ENCODE measurements at regions not wholly inside any gene's neighbourhood (a gene's known extent, or its start where the extent isn't known, plus 50 kb on each side); places are given as distances from the start of the nearest gene placed in this dataset.
"Not testable (repeated sequence)": the region's sequence is repeated elsewhere in the genome, so short reads cannot be mapped to it uniquely, and the experiment has no call there.

DNA sequence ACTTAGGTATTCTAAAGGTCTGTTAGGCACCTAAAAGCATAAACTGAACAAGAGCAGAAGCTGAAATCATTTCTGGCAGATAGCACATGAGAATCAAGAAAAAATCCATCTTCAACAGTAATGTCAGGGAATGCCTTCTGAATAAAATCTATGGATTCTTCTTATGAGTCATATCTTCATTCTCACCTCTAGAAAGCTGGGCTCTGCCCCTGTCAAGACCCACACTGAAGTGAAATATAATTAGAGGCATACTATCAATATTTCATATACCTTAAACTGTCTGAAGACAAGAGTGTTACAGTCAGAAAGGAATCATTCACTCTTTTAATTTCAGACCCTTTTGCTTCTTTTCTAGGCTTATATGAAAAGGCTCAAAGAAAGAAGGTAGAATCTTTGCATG lies 485.8 kb upstream of the PTCHD4 start:
- no peak for DNase-seq

DNA sequence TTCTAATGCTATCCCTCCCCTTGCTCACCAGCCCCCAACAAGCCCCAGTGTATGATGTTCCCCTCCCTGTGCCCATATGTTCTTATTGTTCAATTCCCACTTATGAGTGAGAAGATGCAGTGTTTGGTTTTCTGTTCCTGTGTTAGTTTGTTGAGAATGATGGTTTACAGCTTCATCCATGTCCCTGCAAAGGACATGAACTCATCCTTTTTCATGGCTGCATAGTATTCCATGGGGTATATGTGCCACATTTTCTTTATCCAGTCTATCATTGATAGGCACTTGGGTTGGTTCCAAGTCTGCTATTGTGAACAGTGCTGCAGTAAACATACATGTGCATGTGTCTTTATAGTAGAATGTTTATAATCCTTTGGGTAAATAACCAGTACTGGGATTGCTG lies 480.2 kb upstream of the PTCHD4 start:
- not testable (repeated sequence) for DNase-seq

DNA sequence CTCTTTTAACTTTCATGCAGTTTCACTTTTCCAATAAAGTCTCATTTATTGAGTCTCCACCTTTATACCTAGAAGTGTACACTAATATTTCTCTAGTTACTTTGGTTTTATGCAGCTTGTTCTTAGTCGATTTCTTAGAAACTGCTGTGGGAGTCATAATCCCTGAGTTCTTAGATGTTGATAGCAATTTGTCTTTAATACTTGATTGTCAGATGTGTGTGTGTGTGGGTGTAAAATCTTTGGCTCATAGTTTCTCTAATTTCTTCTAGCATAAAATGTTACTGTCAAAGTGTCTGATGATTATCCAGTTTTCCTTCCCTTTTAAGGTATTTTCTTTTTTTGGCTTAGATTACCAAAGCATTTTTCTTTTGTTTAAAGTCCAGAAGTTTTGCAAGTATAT lies 473.8 kb upstream of the PTCHD4 start:
- no peak for DNase-seq

DNA sequence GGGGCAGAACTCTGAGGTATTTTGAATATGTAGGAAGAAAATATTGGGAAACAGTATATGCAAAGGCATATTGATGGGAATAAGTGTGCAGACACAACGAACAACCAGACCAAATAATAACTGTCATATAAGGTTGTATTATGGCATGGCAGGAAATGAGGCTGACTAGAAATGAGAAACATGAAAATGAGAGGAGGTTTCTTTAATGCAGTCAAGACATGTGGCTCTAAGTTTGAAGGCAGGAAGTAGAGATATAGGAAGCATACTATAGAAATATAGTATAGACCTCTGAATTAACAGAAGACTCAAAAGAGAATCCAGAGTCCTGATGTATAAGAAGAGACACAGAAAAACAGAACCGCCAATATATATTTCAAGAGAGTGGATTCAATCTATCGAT lies 459.7 kb upstream of the PTCHD4 start:
- no peak for DNase-seq

DNA sequence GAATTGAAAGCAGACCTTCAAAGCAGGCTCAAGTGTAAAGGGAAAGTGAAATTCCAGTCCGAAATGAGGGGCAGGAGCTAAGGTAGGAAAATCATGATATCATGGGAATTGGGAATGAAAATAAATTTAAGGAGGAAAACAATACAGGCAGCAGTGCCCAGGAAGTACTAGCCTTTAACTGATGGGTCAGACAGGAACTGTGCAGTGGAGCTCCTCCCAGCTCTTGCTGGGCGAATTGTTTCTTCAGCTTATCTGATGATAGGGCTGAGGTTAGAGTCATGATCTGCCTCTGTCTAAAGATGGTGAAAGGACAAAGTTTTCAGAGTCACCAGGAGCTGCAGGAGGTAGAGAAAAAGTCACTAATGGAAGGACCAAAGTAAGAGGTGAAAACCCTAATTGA lies 457.9 kb upstream of the PTCHD4 start:
- no peak for DNase-seq

DNA sequence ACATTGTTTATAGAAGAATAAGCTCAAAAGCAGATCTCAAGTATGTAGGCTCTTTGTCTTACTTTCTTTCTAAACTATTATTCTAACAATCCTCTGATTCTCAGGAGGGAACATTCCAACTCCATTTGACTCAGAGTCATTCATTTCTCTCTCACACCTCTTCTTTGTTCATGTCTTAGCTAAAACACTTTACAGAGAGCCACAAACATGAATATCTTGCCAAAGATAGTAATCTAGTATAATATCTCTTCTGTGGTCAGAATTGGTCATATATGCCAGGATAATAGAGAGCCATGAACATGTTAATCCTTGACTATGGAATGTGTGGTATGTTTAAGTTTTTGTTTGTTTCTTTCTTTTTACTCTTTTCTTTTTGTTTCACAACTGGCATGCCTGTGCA lies 456.0 kb upstream of the PTCHD4 start:
- peak; percentile 14 for DNase-seq

DNA sequence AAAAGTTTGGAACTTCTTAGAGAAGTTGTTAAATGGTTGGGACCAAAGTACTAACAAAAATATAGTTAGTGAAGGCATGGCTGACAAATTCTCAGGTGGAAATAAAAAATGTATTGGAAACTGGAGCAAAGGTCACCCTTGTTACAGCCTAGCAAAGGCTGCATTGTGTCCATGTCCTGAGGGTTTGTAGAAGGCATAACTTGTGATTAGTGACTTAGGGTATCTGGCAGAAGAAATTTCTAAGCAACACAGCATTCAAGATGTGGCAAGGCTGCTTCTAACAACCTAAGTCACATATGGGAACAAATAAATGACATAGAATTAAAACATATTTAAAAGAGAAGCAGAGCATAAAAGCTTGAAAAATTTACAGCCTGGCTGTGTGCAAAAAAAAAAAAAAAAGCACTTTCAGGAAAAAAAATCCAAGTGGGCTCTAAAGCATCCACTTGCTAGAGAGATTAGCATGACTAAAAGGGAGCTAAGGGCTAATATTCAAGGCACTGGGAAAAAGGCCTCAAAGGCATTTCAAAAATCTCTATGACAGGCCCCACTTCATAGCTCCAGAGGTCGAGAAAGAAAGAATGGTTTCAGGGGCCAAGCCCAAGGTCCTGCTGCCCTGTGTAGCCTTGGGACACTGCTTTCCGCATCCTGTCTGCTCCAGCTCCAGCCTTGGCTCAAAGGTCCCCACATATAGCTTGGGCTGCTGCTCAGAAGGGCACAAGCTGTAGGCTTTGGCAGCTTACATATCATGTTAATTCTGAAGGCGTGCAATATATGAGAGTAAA lies 453.2 kb upstream of the PTCHD4 start:
- DNase-seq = no peak

DNA sequence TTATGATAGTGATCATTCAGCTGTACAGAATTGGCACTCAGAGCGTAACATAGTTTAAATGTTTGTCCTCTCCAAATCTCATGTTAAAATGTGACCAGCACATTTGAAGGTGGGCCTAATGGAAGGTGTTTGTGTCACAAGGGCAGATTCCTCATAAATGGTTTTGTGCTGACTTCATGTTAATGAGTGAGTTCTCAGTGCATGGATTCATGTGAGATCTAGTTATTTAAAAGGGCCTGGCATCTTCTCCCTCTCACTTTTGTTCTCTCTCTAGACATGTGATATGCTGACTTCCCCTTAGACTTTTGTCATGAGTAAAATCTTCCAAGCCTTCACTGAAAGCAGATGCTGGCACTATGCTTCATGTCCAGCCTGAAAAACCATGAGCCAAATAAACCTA lies 452.4 kb upstream of the PTCHD4 start:
- DNase-seq = no peak

DNA sequence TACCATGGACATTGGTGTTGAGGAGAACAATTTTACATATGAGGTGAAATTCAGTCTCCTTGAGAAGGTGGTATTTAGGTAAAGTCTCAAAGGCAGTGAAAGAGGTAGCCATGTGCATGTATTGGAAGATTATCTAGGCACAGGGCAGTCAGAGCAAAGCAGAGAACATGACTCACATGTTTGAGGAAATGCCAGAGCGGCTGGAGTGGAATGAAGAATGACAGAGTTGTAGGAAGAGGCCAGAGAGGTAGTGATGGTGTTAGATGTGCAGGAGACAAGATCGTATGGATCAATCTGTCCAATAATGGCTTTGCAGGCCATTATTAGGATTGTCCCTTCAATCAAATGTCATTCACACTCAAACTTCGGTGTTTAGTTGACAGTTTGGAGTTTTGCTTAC lies 449.4 kb upstream of the PTCHD4 start:
- DNase-seq = peak; percentile 35

DNA sequence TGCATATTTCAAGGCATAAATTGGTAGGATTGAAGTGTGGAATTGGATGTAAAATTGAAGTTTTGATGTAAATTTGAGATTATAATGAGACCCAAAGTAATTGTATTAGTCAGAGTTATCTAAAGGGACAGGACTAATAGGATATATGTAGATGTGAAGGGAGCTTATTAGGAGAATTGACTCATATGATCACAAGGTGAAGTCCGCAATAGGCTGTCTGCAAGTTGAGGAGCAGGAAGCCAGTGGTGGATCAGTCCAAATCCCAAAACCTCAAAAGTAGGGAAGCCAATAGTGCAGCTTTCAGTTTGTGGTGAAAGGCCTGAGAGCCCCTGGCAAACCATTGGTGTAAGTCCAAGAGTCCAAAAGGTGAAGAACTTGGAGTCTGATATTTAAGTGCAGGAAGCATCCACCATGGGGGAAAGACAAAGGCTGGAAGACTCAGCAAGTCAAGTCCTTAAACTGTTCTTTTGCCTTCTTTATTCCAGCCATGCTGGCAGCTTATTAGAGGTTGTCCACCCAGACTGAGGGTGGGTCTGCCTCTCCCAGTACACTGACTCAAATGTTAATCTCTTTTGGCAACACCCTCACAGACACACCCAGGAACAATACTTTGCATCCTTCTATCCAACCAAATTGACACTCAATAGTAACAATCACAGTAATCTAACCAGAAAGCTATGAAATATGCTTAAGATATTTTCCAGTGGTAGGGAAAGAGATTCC lies 442.6 kb upstream of the PTCHD4 start:
- DNase-seq = no peak

DNA sequence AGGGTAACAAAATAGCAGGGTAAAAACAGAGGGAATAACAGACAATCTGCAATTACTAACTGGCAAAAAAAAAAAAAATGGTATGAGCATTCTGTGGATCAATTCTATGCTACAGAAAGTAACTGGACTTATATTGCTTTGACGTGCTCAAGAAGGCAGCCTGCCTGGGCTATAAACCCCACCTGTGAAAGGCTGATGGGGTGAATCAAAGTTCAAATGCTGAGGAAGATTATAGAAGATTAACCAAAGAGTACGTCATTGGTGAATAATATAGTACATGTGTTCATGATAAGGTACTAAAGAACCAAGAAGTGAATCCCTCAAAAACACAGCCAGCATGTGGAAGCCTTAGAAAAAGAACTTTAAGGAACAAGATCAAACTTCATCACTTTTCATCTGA lies 441.9 kb upstream of the PTCHD4 start:
- no peak for DNase-seq

DNA sequence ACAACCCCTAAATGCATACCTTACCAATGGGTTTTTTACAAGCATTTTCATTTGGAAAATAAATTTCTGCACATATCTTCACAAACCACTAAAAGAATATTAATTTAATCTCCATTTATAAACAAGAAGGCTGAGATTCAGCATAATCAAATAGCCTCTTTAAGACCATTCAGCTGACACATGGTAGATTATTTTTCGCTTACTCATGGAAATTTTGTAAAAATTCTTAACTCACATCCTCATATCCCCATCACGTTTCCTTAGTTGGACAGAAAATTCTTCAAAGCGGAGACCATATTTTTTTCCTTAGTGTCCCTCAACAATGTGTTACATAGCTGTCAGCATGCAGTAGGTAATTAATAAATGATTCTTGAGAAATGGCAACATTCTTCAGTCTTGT lies 439.6 kb upstream of the PTCHD4 start:
- DNase-seq = no peak

DNA sequence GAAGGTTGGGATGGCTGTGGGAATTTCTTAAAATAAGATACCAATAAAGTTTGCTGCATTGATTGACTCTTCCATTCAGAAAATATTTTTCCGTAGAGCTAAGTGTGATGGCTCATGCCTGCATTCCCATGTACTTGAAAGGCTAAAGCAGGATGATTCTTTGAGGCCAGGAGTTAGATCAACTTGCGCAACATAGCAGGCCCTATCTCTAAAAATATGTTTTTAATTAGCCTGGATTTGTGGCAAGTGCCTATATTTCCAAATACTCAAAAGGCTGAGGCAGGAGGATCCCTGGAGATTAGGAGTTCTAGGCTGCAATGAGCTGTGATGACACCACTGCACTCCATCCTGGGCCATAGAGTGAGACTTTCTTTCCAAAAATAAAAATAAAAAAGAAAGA lies 431.2 kb upstream of the PTCHD4 start:
- DNase-seq = peak; percentile 19

DNA sequence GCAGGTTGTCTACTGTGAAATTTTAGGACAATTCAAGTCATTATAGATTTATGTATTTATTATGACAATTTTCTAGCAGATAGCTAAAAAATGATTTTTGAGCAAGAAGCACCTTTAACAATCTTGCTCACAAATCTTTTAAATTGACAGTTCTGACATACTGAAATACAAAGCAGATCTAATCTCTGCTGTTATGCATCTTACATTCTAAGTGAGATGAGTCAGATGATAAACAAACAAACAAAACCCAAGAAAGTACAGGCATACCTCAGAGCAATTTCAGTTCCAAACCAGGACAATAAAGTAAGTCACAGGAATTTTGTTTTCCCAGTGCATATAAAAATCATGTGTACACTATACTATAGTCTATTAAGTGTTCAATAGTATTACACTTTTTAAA lies 430.7 kb upstream of the PTCHD4 start:
- DNase-seq = no peak

DNA sequence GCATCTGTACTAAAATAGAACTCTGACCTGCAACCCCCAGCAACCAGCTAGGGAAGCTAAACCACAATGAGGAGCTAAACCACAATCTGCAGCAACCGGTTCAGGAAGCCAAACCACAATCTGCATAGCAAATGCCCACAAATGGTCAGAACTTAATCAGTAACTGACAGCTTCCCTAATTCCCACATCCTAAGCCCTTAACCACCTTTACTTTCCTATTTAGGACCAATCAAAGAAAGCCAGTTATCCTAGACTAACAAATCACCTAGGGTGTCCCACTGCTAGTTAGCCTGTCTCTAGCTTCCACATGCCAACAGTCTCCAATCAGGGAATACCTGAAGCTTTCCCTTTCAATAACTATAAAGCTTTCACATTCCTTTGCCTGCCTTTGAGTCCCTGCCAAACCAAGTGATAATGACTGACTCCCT lies 424.6 kb upstream of the PTCHD4 start:
- DNase-seq = peak; percentile 59

DNA sequence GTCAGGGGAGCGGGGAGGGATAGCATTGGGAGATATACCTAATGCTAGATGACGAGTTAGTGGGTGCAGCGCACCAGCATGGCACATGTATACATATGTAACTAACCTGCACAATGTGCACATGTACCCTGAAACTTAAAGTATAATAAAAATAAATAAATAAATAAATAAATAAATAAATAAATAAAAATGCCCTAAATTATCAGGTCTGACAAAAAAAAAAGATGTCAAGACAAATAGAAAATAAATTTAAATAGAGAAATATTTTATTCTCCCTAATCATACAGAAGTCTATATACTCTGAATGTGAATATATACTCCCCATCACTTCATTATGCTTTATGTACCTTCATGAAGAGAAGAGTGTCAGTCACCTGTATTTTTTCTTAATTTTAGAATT lies 420.0 kb upstream of the PTCHD4 start:
- DNase-seq = not testable (repeated sequence)

DNA sequence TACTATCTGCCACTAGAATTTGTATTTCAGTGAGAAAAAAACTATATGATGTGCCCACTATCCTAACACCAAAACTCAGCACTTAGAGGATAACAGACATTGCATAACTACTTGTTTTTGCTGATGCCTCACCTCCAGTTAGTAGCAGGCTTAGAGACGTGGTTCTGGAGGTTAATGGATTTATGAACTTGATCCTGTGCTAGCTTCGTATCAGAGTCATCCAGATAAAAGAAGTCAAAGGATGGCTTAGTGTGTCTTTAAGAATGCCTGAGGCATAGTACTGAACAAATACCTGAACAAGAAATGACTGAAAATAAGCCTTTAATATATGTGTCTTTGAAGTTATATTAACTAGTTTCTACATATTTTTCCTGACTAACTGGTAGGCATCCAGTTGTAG lies 414.9 kb upstream of the PTCHD4 start:
- DNase-seq = no peak

DNA sequence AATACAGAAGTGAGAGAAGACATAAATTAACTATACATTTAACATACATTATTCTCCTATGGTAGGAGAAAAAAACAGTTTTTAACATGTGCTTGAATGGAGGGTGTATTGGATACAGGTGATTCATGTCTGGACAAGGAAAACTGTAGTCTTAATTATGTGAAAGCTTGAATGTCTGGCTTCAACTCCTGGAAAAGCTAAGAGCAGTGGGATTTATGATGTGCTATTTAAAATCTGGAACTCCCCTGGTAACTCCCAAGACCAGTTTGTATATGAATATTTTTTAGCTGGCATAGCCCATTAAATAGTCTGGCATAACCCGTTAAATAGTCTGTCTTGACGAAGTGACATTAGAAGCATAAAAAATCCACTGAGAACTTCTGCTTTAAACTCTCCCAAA lies 410.0 kb upstream of the PTCHD4 start:
- DNase-seq = no peak

DNA sequence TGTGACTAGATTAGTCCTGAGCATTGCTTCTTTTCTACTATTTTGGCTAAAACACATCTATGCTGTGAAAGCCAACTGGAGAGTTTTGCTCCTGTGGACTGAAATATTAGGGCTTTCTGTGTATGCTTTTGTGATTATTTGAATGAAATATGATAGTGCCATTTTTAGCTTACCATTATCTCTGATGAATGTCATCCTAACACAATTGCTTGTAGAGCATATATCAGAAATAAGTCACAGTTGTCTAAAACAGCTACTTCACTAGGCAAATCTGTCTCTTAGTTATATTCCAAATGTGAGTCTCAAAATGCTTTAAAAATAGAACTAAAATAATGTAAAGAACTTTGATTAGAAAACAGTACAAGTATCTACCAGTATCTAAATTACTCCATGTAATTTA lies 401.4 kb upstream of the PTCHD4 start:
- DNase-seq = no peak

DNA sequence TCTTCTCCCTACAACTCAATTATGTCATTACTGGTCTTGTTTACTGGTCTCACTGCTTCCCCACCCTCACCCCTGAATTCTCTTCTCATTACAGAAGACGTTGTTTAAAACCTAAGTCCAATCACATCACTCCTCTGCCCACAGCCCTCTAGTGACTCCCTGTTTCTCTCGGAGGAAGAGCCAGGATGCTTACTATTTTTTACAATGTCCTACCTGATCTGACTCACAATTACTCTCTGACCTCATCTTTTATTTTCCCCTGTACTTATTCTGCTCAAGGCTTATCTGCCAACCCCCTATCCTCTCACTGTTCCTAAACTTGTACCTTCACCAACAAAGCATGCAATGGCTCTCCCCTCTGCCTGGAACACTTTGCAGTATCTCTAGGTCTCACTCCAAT lies 400.4 kb upstream of the PTCHD4 start:
- no peak for DNase-seq

DNA sequence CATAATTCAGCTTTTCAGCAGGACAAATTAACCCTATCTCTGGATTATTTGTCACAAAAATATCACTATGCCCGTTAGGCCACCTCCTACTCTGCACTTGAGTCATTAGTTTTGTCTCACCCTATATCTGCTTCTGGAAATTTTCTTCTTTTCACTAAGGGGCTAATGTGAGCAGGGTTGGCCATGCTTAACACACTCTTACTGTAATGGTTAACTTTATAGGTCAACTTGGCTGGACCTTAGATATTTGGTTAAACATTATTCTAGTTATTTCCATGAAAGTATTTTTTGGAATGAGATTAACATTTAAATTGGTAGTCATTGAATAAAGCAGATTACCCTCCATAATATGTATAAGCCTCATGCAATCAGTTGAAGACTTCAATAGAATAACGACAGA lies 394.6 kb upstream of the PTCHD4 start:
- no peak for DNase-seq

DNA sequence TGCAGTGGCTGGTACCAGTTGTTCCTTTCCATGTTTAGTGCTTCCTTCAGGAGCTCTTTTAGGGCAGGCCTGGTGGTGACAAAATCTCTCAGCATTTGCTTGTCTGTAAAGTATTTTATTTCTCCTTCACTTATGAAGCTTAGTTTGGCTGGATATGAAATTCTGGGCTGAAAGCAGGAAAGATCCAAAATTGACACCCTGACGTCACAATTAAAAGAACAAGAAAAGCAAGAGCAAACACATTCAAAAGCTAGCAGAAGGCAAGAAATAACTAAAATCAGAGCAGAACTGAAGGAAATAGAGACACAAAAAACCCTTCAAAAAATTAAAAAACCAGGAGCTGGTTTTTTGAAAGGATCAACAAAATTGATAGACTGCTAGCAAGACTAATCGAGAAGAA lies 382.4 kb upstream of the PTCHD4 start:
- DNase-seq = not testable (repeated sequence)

DNA sequence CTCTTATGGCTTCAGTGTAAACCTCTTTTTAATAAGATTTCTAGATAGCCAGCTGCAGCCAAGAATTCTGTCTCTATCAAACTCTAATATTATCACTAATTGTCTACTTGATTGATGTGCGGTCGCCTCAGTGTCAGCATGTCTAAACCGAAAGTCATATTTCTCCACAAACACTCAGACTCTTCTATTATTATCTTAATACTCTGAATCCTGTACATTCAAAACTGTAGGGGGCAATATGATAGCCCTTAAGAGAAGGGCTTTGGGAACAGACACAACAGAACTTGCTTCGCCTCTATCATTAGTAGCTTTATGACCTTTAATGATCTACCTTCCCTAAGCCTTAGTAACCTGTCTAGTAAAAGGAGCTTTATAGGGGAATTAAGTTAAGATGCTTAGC lies 379.7 kb upstream of the PTCHD4 start:
- no peak for DNase-seq

DNA sequence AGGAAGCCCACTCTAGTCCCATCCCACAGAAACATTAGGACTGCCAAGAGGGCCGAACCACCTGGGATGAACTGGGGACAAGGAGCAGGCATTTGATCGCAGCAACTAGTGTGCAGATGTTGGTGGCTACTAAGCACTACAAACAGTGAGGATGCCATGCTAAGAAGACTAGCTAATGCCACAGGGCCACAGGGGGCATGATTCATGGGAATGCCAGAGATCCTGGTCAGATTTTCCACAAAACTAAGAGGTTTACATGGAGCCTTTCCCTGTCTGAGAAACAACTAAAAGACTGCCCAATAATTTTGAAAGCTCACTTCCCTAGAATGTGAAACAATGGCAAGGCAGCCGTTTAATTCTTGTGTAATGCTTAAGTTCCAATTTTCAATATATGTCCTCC lies 375.9 kb upstream of the PTCHD4 start:
- DNase-seq = no peak

DNA sequence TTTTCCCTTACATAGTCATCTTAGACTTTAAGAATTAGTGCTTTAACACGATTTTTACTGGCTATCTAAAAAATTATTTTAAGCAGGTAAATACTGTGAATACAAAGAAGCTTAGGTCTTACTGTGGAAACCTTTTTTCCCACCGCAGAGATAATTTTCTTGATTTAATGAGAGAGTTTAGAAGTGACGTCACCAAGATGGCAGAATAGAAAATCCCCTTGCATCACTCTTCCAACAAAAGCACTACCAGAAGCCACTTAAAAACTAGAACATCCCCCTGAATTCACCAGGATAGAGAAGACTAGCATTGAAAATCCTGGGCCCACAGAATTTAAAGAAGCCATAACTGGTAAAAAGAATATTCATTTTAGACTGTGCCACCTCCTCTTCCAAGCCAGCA lies 375.4 kb upstream of the PTCHD4 start:
- no peak for DNase-seq
